ENCODE measurements at regions not wholly inside any gene's neighbourhood (a gene's known extent, or its start where the extent isn't known, plus 50 kb on each side); places are given as distances from the start of the nearest gene placed in this dataset.
"Not testable (repeated sequence)": the region's sequence is repeated elsewhere in the genome, so short reads cannot be mapped to it uniquely, and the experiment has no call there.

DNA sequence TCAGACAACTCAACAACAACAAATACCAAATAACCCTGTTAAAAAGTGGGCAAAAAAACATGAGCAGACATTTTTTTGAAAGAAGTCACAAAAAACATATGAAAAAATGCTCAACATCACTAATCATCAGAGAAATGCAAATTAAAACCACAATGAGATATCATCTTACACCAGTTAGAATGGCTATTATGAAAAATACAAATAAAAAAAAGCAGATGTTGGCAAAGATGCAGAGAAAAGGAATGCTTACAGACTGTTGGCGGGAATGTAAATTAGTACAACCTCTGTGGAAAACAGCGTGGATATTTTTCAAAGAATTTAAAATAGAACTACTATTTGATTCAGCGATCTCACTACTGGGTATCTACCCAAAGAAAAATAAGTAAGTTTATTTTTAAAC lies 114.0 kb downstream of the SLC38A4 start:
- DNase-seq (ENCODE audit: low read depth) = peak; percentile 11

DNA sequence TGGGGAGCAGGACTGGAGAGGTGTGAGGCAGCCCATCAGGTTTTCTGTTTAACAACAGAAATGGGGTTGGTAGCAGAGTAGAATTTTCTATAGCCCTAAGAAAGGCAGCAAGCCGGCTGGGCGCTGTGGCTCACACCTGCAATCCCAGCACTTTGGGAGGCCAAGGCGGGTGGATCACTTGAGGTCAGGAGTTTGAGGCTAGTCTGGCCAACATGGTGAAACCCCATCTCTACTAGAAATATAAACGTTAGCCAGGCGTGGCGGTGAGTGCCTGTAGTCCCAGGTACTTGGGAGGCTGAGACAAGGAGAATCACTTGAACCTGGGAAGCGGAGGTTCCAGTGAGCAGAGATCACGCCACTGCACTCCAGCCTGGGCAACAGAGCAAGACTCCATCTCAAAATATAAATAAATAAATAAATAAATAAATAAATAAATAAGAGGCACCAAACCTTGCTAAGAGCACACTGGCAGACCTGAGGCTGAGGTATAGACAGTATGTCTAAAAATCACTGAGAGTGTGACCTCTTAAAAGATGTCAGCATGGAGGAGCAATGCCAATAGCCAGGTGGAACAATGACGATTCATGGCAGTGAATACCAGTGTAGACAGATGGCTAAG lies 115.6 kb downstream of the SLC38A4 start:
- DNase-seq (ENCODE audit: low read depth) = no peak

DNA sequence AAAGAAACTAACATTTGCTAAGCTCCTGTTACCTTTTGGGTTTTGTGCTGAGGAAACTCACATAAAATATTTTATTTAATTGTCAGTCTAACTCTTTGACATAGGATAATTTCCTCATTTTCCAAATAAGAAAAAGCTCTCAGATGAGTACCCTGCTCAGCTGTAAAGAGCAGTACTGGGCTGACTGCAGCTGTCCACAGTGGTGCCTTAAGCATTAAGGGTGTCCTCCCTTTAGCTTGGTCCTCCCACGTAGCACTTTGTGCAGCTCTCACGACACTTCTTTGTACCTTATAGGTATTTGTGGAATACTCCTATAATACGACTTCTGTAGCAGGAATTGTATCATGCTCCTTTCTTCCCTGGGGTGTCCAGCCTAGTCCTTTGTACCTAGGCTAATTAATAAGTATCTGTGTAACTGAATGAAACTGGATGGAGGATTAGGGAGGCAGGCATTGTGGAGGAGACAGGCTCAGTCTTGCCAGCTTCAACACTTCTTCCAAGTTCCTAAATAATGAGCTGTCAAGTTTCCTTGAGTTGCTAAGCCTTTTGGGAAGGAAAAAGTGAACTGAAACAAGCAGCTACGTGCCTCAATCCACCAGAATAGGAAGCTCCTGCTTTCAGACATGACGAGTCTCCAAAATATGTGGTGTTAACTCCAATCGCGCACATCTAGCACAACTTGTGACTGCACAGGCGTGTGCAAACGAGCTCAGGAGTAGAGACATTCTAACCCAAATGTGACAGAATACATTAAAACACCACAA lies 123.0 kb downstream of the SLC38A4 start:
- DNase-seq (ENCODE audit: low read depth) = peak; percentile 49

DNA sequence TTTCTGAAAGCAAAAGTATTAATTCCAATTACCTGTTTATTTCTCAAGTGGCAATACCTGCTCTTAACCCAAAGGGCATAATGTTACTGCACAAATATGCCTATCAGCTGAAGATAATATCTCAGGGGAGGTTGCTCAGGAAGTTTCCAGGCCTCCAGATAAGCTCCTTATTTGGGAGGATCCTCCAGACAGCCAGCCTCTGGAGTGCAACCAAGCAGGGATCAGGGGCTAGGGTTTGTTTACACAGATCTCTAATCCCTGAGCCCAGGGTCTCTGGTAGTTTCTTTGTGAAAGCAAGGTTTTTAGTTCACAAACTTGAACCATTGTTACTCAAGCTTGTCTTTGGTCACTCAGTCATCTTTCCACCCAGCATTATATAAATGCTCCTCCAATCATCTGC lies 124.4 kb downstream of the SLC38A4 start:
- DNase-seq (ENCODE audit: low read depth) = no peak

DNA sequence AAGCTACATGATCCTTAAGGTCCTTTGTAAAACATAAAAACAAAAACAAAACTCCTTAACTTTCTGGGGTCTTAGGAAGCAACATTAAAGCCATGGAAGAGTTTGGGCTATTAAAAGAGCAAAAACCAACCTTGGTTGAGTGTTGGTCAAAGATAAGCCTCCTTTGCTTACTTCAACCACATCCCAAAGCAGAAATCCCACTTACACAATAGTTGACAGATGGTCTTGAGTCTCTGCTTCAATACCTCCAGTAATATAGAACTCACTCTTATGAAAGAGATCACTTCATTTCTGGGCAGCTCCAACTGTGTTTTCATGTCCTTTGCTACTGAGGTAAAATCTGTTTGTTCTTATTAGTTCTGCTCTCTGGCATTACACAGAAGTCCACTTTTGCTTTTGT lies 125.8 kb downstream of the SLC38A4 start:
- no peak for DNase-seq (ENCODE audit: low read depth)

DNA sequence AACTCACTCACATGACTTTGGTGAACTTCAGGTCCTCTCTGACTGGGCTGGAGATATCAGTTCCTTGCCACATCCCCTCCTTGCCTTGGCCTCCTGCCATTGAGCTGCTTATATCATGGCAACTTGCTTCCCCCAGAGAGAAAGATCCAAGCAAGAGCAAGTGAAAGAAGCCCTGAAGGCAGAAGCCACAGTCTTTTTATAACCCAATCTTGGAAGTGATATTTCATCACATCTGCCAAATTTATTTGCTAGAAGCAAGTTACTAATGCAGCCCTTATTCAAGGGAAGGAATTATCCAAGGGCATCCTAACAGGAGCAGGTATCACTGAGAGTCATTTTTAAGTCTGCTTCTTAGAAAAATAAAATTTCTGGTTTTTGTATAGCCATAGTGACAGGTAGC lies 127.8 kb downstream of the SLC38A4 start:
- no peak for DNase-seq (ENCODE audit: low read depth)

DNA sequence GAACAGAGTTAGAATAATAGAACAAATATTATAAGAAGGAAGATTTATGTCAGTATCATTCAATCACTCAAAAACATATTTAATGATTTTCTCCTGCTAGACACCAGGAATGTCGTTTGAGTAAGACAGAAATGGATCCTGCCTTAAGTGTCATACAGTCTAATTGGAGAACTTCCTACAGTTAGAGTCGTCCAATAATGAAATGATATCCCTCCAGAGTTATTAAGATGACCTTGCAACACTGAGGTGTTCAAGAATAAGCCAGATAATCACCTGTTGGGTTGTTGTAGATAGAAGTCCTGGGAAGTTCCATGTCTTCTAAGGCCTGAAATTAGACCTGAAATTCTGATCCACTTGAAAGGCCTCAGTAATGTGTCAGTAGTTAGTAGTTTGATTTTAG lies 132.3 kb downstream of the SLC38A4 start:
- no peak for DNase-seq (ENCODE audit: low read depth)

DNA sequence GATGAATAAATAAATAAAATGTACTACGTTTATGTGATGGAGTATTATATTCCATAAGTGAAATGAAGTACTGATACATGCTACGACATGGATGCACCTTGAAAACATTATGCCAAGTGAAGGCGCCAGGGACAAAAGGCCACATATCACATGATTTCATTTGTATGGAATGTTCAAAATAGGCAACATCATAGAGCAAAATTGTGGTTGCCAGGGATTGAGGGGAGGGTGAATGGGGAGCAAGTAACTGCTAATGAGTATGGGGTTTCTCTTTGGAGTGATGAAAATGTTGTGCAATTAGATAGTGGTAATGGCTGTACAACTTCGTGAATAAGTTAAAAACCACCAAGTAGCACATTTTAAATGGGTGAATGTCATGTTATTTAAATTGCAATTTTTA lies 132.8 kb downstream of the SLC38A4 start:
- no peak for DNase-seq (ENCODE audit: low read depth)

- no peak for DNase-seq (ENCODE audit: low read depth)
Observed at GRCh38 chr12:46692606-46693005, 133.2 kb downstream of the SLC38A4 start.

- DNase-seq (ENCODE audit: low read depth) = no peak
Observed at GRCh38 chr12:46686267-46686942, 139.4 kb downstream of the SLC38A4 start.

- not testable (repeated sequence) for DNase-seq (ENCODE audit: low read depth)
Observed at GRCh38 chr12:46684243-46684642, 141.6 kb downstream of the SLC38A4 start.

- no peak for DNase-seq (ENCODE audit: low read depth)
Observed at GRCh38 chr12:46682148-46682547, 143.6 kb downstream of the SLC38A4 start.

- no peak for DNase-seq (ENCODE audit: low read depth)
Observed at GRCh38 chr12:46680506-46680905, 145.3 kb downstream of the SLC38A4 start.

DNA sequence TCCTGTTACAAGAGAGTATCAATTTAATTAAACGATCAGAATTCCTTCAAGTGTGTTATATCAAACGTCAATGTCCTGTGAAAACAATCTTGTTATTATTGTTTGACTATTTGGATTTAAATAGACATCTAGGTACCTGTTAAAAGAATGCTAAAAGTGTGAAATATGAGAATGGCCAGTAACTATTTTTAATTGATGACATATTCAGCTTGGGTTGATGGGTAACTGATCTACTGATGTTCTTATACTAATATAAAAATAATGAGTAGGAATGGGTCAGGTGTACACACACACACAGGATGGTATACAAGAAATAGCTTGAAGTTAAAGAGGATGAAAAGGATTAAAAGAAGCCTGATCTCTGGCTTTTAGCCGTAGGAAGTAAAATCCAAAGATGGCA lies 146.0 kb downstream of the SLC38A4 start:
- no peak for DNase-seq (ENCODE audit: low read depth)

- DNase-seq (ENCODE audit: low read depth) = no peak
Observed at GRCh38 chr12:46678426-46678825, 147.4 kb downstream of the SLC38A4 start.

GRCh38 chr12:46677749-46678148 lies 148.0 kb downstream of the SLC38A4 start:
- peak; percentile 48 for DNase-seq (ENCODE audit: low read depth)

DNA sequence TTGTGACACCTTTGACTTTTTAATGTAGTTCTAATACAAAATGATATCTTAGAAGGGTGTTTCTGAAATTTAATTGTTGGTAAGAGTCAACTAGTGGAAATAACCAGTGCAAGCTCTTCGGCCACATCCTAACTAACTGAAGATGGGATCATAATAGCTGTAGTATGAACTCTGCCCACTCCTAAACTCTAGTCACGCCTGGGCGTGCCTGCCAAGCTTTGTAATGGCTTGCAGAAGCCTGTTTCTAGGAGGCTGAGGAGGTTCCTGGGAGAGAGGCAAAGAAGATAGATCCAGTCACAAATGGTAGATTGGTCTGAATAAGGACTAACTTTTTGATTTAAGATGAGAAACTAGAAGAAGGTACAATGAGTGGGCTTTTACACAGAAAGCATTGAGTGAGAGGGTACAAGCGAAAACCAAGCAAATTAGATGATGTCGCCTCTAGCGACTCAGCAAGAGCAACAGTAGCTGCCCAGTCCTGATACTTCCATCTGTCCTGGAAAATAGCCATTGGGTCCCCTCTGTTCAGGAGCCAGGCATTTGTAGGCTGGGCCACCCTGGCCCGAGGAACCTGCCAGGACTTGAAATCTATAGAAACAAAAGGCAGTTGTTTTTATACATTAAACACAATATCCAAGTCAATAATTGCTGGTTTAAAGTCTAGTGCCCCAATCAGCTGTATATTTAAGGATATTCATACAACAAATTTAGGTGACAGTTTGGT lies 148.8 kb downstream of the SLC38A4 start:
- no peak for DNase-seq (ENCODE audit: low read depth)

GRCh38 chr12:46676396-46676795 lies 149.4 kb downstream of the SLC38A4 start:
- no peak for DNase-seq (ENCODE audit: low read depth)

GRCh38 chr12:46675736-46676135 lies 150.1 kb downstream of the SLC38A4 start:
- DNase-seq (ENCODE audit: low read depth) = peak; percentile 39

DNA sequence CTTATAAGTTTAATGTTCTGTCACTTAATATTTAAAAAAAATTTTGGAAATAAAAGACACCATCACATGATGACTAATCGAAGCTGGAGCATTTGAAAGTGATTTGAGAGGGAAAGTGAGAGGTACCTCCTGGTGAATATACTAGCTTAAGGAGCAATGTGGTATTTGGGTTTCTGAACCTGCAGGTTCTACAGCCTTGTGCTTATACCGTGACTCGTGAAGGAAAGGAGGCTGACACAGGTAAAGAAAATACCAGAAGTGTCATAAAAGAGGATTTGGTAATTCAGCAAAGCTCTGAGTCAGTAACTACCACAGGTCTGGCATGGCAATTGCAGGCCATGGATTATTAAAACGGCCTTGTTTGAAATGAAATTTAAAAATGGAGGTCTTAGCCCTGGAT lies 151.0 kb downstream of the SLC38A4 start:
- DNase-seq (ENCODE audit: low read depth) = no peak

GRCh38 chr12:46674129-46674528 lies 151.7 kb downstream of the SLC38A4 start:
- no peak for DNase-seq (ENCODE audit: low read depth)

DNA sequence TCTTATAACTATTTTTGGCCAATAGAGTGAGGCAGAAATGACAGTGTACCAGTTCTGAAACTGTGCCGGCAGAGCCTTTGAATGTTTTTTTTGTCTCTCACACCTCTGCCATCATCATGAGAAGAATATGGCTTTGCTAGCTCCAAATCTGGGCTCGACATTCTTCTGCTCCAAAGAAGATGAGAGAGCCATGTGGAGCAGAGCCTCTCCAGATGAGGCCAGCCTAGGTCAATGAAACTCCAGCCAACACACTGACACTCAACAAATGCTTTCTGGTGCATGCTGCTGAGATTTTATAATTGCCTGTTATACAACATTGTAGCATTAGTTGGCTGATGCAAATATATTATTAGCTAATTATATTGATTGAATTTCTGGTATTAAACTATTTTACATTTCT lies 154.7 kb downstream of the SLC38A4 start:
- DNase-seq (ENCODE audit: low read depth) = no peak

DNA sequence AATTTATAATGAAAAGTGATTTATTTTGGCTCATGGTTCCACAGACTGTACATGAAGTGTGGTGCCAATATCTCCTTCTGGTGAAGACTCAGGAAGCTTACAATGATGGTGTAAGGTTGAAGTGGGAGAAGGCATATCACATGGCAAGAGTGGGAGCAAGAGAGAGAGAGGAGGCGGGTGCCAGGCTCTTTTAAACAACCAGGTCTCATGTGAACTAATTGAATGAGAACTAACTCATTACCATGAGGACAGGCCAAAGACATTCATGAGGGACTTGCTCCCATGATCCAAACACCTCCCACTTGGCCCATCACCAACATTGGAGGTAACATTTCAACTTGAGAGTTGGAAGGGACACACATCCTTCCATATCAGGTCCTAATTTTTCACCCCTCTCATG lies 155.2 kb downstream of the SLC38A4 start:
- DNase-seq (ENCODE audit: low read depth) = no peak

Measured in iris pigment epithelial cell (primary cell).